ENCODE measurements at regions not wholly inside any gene's neighbourhood (a gene's known extent, or its start where the extent isn't known, plus 50 kb on each side); places are given as distances from the start of the nearest gene placed in this dataset.

DNA sequence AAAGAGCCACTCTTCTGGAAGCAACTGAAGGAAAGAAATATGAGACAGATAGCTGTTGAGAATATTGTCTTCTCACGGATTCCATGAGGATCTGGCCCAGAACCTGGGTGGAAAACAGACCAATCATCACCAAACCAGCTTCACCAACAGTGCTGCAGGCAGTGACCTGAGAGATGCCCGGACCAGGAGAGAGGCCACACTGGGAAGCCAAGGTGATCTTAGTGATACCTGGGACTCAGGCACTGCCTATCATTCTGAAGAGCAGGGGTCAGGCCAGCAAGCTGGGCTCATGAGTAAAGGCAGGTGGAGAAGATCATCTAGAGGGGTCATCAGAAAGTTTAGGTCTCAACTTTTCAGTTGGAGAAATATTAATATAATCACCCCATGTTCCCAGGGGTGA, 595.8 kb upstream of the CADM1 start:
- TF ChIP-seq, protein P1, sequence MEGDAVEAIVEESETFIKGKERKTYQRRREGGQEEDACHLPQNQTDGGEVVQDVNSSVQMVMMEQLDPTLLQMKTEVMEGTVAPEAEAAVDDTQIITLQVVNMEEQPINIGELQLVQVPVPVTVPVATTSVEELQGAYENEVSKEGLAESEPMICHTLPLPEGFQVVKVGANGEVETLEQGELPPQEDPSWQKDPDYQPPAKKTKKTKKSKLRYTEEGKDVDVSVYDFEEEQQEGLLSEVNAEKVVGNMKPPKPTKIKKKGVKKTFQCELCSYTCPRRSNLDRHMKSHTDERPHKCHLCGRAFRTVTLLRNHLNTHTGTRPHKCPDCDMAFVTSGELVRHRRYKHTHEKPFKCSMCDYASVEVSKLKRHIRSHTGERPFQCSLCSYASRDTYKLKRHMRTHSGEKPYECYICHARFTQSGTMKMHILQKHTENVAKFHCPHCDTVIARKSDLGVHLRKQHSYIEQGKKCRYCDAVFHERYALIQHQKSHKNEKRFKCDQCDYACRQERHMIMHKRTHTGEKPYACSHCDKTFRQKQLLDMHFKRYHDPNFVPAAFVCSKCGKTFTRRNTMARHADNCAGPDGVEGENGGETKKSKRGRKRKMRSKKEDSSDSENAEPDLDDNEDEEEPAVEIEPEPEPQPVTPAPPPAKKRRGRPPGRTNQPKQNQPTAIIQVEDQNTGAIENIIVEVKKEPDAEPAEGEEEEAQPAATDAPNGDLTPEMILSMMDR (IDR thresholded peaks at IDR 0.05; ENCODE audit: low read length) = no peak
- TF ChIP-seq EZH2 (IDR thresholded peaks at IDR 0.05; ENCODE audit: borderline replicate concordance, low read length) = no peak

Data from OCI-LY1 (cell line).